Mesenteric fat pad (tissue), 1 donor: ENCODE measurements at regions not wholly inside any gene's neighbourhood (a gene's known extent, or its start where the extent isn't known, plus 50 kb on each side); places are given as distances from the start of the nearest gene placed in this dataset.

ENCODE experiments used
- DNase-seq: peaks from one replicate; pipeline ENCODE4 v3.0.0-alpha.2; 2020; ENCODE audit warnings: low spot score
- donor health status: DM: yes; HTN: yes; CAD: no.

GRCh38 chr2:8405334-8405733 lies 276.5 kb upstream of the ID2 start:
- DNase-seq = no peak

- no peak for DNase-seq
Observed at GRCh38 chr2:8406271-8406670, 275.6 kb upstream of the ID2 start.

- DNase-seq = no peak
Observed at GRCh38 chr2:8407332-8407731, 274.5 kb upstream of the ID2 start.

GRCh38 chr2:8408560-8409460 lies 273.0 kb upstream of the ID2 start:
- no peak for DNase-seq

- DNase-seq = no peak
Observed at GRCh38 chr2:8409461-8410260, 272.2 kb upstream of the ID2 start.

GRCh38 chr2:8412082-8412481 lies 269.8 kb upstream of the ID2 start:
- DNase-seq = no peak

GRCh38 chr2:8412586-8412985 lies 269.3 kb upstream of the ID2 start:
- no peak for DNase-seq

GRCh38 chr2:8413589-8414135 lies 268.2 kb upstream of the ID2 start:
- no peak for DNase-seq

- DNase-seq = no peak
Observed at GRCh38 chr2:8414946-8415879, 266.6 kb upstream of the ID2 start.

- no peak for DNase-seq
Observed at GRCh38 chr2:8416001-8416571, 265.8 kb upstream of the ID2 start.

GRCh38 chr2:8416849-8417832 lies 264.7 kb upstream of the ID2 start:
- DNase-seq = no peak

- no peak for DNase-seq
Observed at GRCh38 chr2:8418721-8419120, 263.1 kb upstream of the ID2 start.

- DNase-seq = no peak
Observed at GRCh38 chr2:8421658-8422449, 260.0 kb upstream of the ID2 start.

- no peak for DNase-seq
Observed at GRCh38 chr2:8422450-8422800, 259.4 kb upstream of the ID2 start.

- no peak for DNase-seq
Observed at GRCh38 chr2:8424997-8425900, 256.6 kb upstream of the ID2 start.

- no peak for DNase-seq
Observed at GRCh38 chr2:8426550-8426949, 255.3 kb upstream of the ID2 start.

GRCh38 chr2:8427211-8427610 lies 254.6 kb upstream of the ID2 start:
- no peak for DNase-seq

- no peak for DNase-seq
Observed at GRCh38 chr2:8430628-8431027, 251.2 kb upstream of the ID2 start.
